H9 (cell line): ENCODE measurements at regions not wholly inside any gene's neighbourhood (a gene's known extent, or its start where the extent isn't known, plus 50 kb on each side); places are given as distances from the start of the nearest gene placed in this dataset.

Experiments used
- DNase-seq: peaks from one replicate; pipeline ENCODE4 v3.0.0-alpha.2; 2017
- H2AFZ ChIP-seq: one replicate; pipeline ENCODE4 v1.6.1; 2013; ENCODE audit warnings: mild to moderate bottlenecking, low read length, control low read depth, moderate library complexity
- H2AK5ac ChIP-seq: 2 replicates; pipeline ENCODE4 v1.6.1; 2013; ENCODE audit warnings: low read length, control low read depth, mixed read lengths; ENCODE audit not compliant: insufficient read length
- H2BK120ac ChIP-seq: one replicate; pipeline ENCODE4 v1.6.1; 2013; ENCODE audit warnings: low read depth, mild to moderate bottlenecking, low read length, control low read depth, inconsistent platforms; ENCODE audit not compliant: poor library complexity, severe bottlenecking
- H2BK12ac ChIP-seq: 2 replicates; pipeline ENCODE4 v1.6.1; 2013; ENCODE audit warnings: low read length, control low read depth, mixed read lengths, low read depth; ENCODE audit not compliant: insufficient read length
- H2BK15ac ChIP-seq: 2 replicates; pipeline ENCODE4 v1.6.1; 2013; ENCODE audit warnings: low read depth, low read length, control low read depth
- H2BK20ac ChIP-seq: one replicate; pipeline ENCODE4 v1.6.1; 2013; ENCODE audit warnings: low read depth, mild to moderate bottlenecking, low read length, control low read depth, inconsistent platforms; ENCODE audit not compliant: poor library complexity, severe bottlenecking
- H2BK5ac ChIP-seq: 2 replicates; pipeline ENCODE4 v1.6.1; 2013; ENCODE audit warnings: low read length, control low read depth, mixed read lengths; ENCODE audit not compliant: insufficient read length
- H3K14ac ChIP-seq: 2 replicates; pipeline ENCODE4 v1.6.1; 2013; ENCODE audit warnings: low read length, control low read depth; ENCODE audit not compliant: insufficient read depth
- H3K18ac ChIP-seq: 2 replicates; pipeline ENCODE4 v1.6.1; 2013; ENCODE audit warnings: low read depth, mild to moderate bottlenecking, mixed read lengths, low read length, control low read depth; ENCODE audit not compliant: insufficient read length
- H3K23ac ChIP-seq: 2 replicates; pipeline ENCODE4 v1.6.1; 2013; ENCODE audit warnings: low read length, control low read depth, mixed read lengths, low read depth; ENCODE audit not compliant: insufficient read length
- H3K23me2 ChIP-seq: 2 replicates; pipeline ENCODE4 v1.6.1; 2013; ENCODE audit warnings: low read depth, mild to moderate bottlenecking, mixed read lengths, low read length, control low read depth; ENCODE audit not compliant: insufficient read length, poor library complexity, severe bottlenecking
- H3K27ac ChIP-seq: 2 replicates; pipeline ENCODE4 v1.5.1; 2013; ENCODE audit warnings: low read length, control low read depth, mixed read lengths, low read depth; ENCODE audit not compliant: insufficient read length
- H3K27me3 ChIP-seq: 2 replicates; pipeline ENCODE4 v1.6.1; 2013; ENCODE audit warnings: low read length, control low read depth, inconsistent platforms; ENCODE audit not compliant: insufficient read depth
- H3K4ac ChIP-seq: 2 replicates; pipeline ENCODE4 v1.6.1; 2013; ENCODE audit warnings: low read depth, mild to moderate bottlenecking, control low read depth, inconsistent platforms, low read length, moderate library complexity
- H3K4me1 ChIP-seq: 2 replicates; pipeline ENCODE4 v1.6.1; 2013; ENCODE audit warnings: low read length, control low read depth, inconsistent platforms; ENCODE audit not compliant: insufficient read depth
- H3K4me2 ChIP-seq: 2 replicates; pipeline ENCODE4 v1.6.1; 2013; ENCODE audit warnings: low read length, control low read depth, mixed read lengths; ENCODE audit not compliant: insufficient read length, insufficient read depth
- H3K56ac ChIP-seq: 2 replicates; pipeline ENCODE4 v1.6.1; 2013; ENCODE audit warnings: low read depth, mild to moderate bottlenecking, mixed read lengths, low read length, control low read depth; ENCODE audit not compliant: insufficient read length
- H3K79me1 ChIP-seq: 2 replicates; pipeline ENCODE4 v1.6.1; 2013; ENCODE audit warnings: low read depth, mild to moderate bottlenecking, moderate library complexity, low read length, control low read depth, inconsistent platforms; ENCODE audit not compliant: insufficient read depth, poor library complexity, severe bottlenecking
- H3K79me2 ChIP-seq: 2 replicates; pipeline ENCODE4 v1.6.1; 2013; ENCODE audit warnings: low read length, control low read depth, inconsistent platforms; ENCODE audit not compliant: insufficient read depth
- H3K9ac ChIP-seq: 2 replicates; pipeline ENCODE4 v1.6.1; 2013; ENCODE audit warnings: low read length, control low read depth, mixed read lengths; ENCODE audit not compliant: insufficient read length; ENCODE audit errors: extremely low read depth
- H3K9me3 ChIP-seq: one replicate; pipeline ENCODE4 v1.6.1; 2013; ENCODE audit warnings: low read depth, low read length, inconsistent platforms; ENCODE audit not compliant: control insufficient read depth
- H3T11ph ChIP-seq: one replicate; pipeline ENCODE4 v1.6.1; 2013; ENCODE audit warnings: mild to moderate bottlenecking, low read length, control low read depth, inconsistent platforms
- H4K20me1 ChIP-seq: one replicate; pipeline ENCODE4 v1.6.1; 2013; ENCODE audit not compliant: control insufficient read depth, insufficient read length, insufficient read depth
- H4K5ac ChIP-seq: 2 replicates; pipeline ENCODE4 v1.6.1; 2013; ENCODE audit warnings: low read depth, mild to moderate bottlenecking, mixed read lengths, low read length, control low read depth; ENCODE audit not compliant: insufficient read length
- H4K8ac ChIP-seq: replicated peaks from 2 replicates; pipeline ENCODE4 v1.6.1; 2013; ENCODE audit warnings: low read length, control low read depth, mixed read lengths, low read depth; ENCODE audit not compliant: insufficient read length
- H4K91ac ChIP-seq: 2 replicates; pipeline ENCODE4 v1.6.1; 2013; ENCODE audit warnings: low read depth, mild to moderate bottlenecking, moderate library complexity, mixed read lengths, low read length, control low read depth; ENCODE audit not compliant: insufficient read length
- H3K27ac Mint-ChIP-seq, 3 experiments: 2 replicates in 2 of 3; 3 replicates in 1 of 3; pipeline ENCODE4 v1.8.0; 2020 to 2021; ENCODE audit warnings: mixed read lengths in 3 of 3, mild to moderate bottlenecking in 1 of 3, moderate library complexity in 1 of 3
- H3K27me3 Mint-ChIP-seq: 2 replicates; pipeline ENCODE4 v1.8.0; 2021; ENCODE audit warnings: low read depth, mild to moderate bottlenecking, moderate library complexity, mixed read lengths
- H3K36me3 Mint-ChIP-seq, 3 experiments: 2 replicates in 2 of 3; 3 replicates in 1 of 3; pipeline ENCODE4 v1.8.0; 2020 to 2021; ENCODE audit warnings: low read depth in 3 of 3, mixed read lengths in 3 of 3; ENCODE audit not compliant: insufficient read depth in 1 of 3
- H3K4me1 Mint-ChIP-seq, 2 experiments: 2 replicates each; pipeline ENCODE4 v1.8.0; 2020; ENCODE audit warnings: mixed read lengths in 2 of 2
- H3K4me3 Mint-ChIP-seq, 2 experiments: 2 replicates in 1 of 2; 3 replicates in 1 of 2; pipeline ENCODE4 v1.8.0; 2020 to 2021; ENCODE audit warnings: mild to moderate bottlenecking in 2 of 2, mixed read lengths in 2 of 2, moderate library complexity in 1 of 2
- H3K9me3 Mint-ChIP-seq, 2 experiments: 2 replicates in 1 of 2; 3 replicates in 1 of 2; pipeline ENCODE4 v1.8.0; 2020; ENCODE audit warnings: mild to moderate bottlenecking in 2 of 2, mixed read lengths in 2 of 2, moderate library complexity in 1 of 2
- WGBS: extraction: QIAGEN DNeasy Blood & Tissue Kit; methylation state at CpG from one replicate; pipeline ENCODE4 v1.1.7; 2013; ENCODE audit warnings: missing lambda C conversion rate, low lambda C conversion rate, mixed read lengths; ENCODE audit not compliant: insufficient read length; ENCODE audit errors: extremely low coverage; 5-methylcytosine and 5-hydroxymethylcytosine counted together
- TF ChIP-seq, protein P1 (sequence below): fragments of 200-600 bp; sonication (generic); conservative IDR thresholded peaks from 3 replicates; pipeline ENCODE4 v1.8.0; 2021; ENCODE audit warnings: antibody characterized with exemption, mild to moderate bottlenecking

DNA sequence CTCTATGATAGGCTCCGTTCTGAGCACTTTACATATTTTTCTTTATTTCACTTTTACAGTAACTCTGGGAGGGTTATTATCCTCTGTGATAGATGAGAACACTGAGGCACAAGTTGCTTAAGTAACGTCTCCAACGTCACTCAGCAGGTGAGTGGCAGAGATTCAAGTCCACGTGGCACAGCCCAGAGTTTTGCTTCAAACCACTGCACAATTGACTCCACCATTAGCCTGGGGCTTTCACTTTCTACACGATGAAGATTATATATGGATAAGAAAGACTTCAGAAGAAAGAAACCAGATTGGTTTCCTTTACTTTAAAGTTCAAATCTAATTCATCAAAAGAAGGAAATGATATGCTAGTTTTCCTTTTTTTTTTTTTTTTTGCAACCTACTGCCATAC lies 245.9 kb downstream of the SYK start:
- Histone ChIP-seq H4K91ac (no peak overlapping the region), H3K4me1 (no peaks in the 10 kb centered on the region; the same call in none of the 2 replicates), H3K23ac (no peak overlapping the region), H4K20me1 (no peaks in the 10 kb centered on the region), H3K79me1 (no peaks in the 10 kb centered on the region), H3K9ac (no peak overlapping the region), H3T11ph (no peak overlapping the region), H3K27me3 (no peaks in the 10 kb centered on the region), H3K4ac (no peak overlapping the region), H3K9me3 (no peaks in the 10 kb centered on the region), H3K14ac (no peak overlapping the region), H3K79me2 (no peaks in the 10 kb centered on the region), H2BK5ac (no peak overlapping the region), H3K23me2 (no peaks in the 10 kb centered on the region), H4K5ac (no peak overlapping the region), H3K4me2 (no peak overlapping the region), H3K56ac (no peak overlapping the region), H2BK12ac (no peak overlapping the region), H3K27ac (no peak overlapping the region), H2AFZ (no peak overlapping the region), H2BK20ac (no peak overlapping the region), H3K18ac (no peak overlapping the region), H2BK120ac (no peak overlapping the region), H4K8ac (no peak overlapping the region), H2BK15ac (no peak overlapping the region), H2AK5ac (no peak overlapping the region)
- H3K27me3 Mint-ChIP-seq: 0 out of 2 replicates have a peak, but pooled peaks cover 2% of the 10 kb centered on the region
- H3K4me1 Mint-ChIP-seq: peaks cover 12 to 25% of the 10 kb centered on the region in 2 experiments
- no CpG with 5 or more reads among the region's 5 CpGs for WGBS
- H3K27ac Mint-ChIP-seq: no peak overlapping the region
- H3K36me3 Mint-ChIP-seq: no peaks in the 10 kb centered on the region
- no peaks in the 10 kb centered on the region; a peak in 1 of 5 replicates for H3K9me3 Mint-ChIP-seq
- H3K4me3 Mint-ChIP-seq: no peak overlapping the region
- no peak for DNase-seq
- TF ChIP-seq, protein P1, sequence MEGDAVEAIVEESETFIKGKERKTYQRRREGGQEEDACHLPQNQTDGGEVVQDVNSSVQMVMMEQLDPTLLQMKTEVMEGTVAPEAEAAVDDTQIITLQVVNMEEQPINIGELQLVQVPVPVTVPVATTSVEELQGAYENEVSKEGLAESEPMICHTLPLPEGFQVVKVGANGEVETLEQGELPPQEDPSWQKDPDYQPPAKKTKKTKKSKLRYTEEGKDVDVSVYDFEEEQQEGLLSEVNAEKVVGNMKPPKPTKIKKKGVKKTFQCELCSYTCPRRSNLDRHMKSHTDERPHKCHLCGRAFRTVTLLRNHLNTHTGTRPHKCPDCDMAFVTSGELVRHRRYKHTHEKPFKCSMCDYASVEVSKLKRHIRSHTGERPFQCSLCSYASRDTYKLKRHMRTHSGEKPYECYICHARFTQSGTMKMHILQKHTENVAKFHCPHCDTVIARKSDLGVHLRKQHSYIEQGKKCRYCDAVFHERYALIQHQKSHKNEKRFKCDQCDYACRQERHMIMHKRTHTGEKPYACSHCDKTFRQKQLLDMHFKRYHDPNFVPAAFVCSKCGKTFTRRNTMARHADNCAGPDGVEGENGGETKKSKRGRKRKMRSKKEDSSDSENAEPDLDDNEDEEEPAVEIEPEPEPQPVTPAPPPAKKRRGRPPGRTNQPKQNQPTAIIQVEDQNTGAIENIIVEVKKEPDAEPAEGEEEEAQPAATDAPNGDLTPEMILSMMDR: no peak
